ENCODE measurements at regions not wholly inside any gene's neighbourhood (a gene's known extent, or its start where the extent isn't known, plus 50 kb on each side); places are given as distances from the start of the nearest gene placed in this dataset.

DNA sequence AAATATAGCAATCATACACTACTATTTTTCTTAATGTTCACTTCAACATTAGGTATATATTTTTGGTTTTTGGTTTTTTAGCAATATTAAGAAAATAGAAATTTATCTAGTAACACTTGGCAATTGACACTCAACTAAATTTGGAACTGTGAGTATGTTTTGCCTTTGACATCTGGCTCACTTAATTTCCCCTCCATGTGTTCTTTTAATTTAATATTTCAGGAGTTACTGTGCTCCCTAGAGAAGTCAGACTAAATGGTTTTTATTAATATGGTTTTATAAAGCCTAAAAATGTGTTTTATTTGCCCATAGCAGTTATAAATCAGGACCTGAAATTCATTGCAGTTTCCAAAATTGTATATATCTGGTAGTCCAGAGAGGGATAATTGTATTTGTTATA, 175.3 kb upstream of the AVPR1A start:
- no peak for DNase-seq
- no peaks in the 10 kb centered on the region for H3K9me3 ChIP-seq
- H3K27ac ChIP-seq = no peak overlapping the region
- H3K27me3 ChIP-seq = no peaks in the 10 kb centered on the region
- TF ChIP-seq, protein P1, sequence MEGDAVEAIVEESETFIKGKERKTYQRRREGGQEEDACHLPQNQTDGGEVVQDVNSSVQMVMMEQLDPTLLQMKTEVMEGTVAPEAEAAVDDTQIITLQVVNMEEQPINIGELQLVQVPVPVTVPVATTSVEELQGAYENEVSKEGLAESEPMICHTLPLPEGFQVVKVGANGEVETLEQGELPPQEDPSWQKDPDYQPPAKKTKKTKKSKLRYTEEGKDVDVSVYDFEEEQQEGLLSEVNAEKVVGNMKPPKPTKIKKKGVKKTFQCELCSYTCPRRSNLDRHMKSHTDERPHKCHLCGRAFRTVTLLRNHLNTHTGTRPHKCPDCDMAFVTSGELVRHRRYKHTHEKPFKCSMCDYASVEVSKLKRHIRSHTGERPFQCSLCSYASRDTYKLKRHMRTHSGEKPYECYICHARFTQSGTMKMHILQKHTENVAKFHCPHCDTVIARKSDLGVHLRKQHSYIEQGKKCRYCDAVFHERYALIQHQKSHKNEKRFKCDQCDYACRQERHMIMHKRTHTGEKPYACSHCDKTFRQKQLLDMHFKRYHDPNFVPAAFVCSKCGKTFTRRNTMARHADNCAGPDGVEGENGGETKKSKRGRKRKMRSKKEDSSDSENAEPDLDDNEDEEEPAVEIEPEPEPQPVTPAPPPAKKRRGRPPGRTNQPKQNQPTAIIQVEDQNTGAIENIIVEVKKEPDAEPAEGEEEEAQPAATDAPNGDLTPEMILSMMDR (IDR thresholded peaks at IDR 0.05) = no peak
- H3K4me1 ChIP-seq = no peaks in the 10 kb centered on the region
- ATAC-seq = no peak
- no peaks in the 10 kb centered on the region for H3K36me3 ChIP-seq
- H3K4me3 ChIP-seq = no peak overlapping the region
- intact Hi-C loops (cut with DNase I) = no loop called here

DNA sequence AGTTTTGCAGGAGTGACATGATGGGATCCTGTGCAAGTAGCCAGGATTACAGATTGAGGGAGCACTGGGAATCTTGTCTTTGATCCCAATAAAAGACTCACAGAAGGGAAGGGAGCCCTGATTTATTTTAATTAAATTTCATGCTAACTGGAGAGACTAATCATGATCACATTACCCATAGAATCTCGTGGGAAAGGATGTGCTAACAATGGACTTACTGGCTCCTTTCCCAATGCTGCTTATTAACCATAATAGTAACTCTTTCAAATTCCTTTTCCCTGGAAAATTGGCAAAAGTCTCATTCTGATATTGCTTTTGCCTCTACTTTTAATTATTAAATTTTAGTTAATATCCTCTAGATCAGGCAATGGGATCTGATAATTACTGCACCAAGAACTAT, 174.8 kb upstream of the AVPR1A start:
- ATAC-seq (no peak), DNase-seq (no peak)
- Histone ChIP-seq H3K4me1 (no peaks in the 10 kb centered on the region), H3K36me3 (no peaks in the 10 kb centered on the region), H3K9me3 (no peaks in the 10 kb centered on the region), H3K4me3 (no peak overlapping the region), H3K27me3 (no peaks in the 10 kb centered on the region), H3K27ac (no peak overlapping the region)
- intact Hi-C loops (cut with DNase I) = no loop called here
- TF ChIP-seq, protein P1 (IDR thresholded peaks at IDR 0.05) = no peak

GRCh38 chr12:63323942-63324341, 172.9 kb upstream of the AVPR1A start:
- intact Hi-C loops (cut with DNase I) = no loop called here
- no peaks in the 10 kb centered on the region for H3K9me3 ChIP-seq

GRCh38 chr12:63321373-63321772, 170.4 kb upstream of the AVPR1A start:
- ATAC-seq (no peak), DNase-seq (no peak)
- TF ChIP-seq, protein P1 (IDR thresholded peaks at IDR 0.05) = no peak
- no peaks in the 10 kb centered on the region for H3K4me1 ChIP-seq
- no peaks in the 10 kb centered on the region for H3K36me3 ChIP-seq
- H3K4me3 ChIP-seq = no peak overlapping the region
- peaks cover 0 to 4% of the 10 kb centered on the region in 2 donors for H3K9me3 ChIP-seq
- intact Hi-C loops (cut with DNase I) = no loop called here
- H3K27ac ChIP-seq = no peak overlapping the region
- no peaks in the 10 kb centered on the region for H3K27me3 ChIP-seq

More at GRCh38 chr12:63323942-63324341, 172.9 kb upstream of the AVPR1A start:
- ATAC-seq = no peak
- TF ChIP-seq, protein P1 (IDR thresholded peaks at IDR 0.05) = no peak
- DNase-seq = no peak
- Histone ChIP-seq H3K27ac (no peak overlapping the region), H3K27me3 (no peaks in the 10 kb centered on the region), H3K4me3 (no peak overlapping the region), H3K36me3 (no peaks in the 10 kb centered on the region), H3K4me1 (no peaks in the 10 kb centered on the region)

DNA sequence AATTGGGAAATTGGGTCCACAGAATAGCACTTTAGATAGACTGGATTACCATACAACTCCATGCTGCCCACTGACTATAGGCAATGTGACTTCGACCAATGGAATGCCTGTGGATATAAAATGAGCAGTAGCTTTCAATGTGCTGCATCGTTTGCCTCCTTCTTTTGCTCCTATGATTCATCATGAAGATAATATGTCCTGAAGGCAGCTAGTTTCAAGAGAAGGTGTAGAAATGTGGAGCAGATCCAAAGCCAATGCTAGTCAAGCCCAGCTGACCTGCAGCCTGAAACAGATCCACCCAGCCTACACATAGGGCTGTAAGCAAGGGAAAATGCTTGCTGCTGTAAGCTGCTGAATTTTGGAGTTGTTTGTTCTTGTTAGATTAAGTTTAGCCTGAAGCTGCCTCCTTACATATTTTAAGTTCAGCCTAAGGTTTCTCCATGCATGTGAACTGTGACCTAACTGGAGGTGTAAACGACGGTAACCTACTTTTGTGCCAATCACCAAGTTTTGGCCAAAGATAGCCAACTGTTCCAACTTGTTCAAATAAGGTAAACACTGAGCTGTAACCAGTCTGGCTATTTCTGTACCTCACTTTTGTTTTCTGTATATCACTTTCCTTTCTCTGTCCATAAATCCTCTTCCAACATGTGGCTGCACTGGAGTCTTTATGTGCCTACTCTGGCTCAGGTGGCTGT, 169.1 kb upstream of the AVPR1A start:
- DNase-seq = no peak
- TF ChIP-seq, protein P1 (IDR thresholded peaks at IDR 0.05) = no peak
- intact Hi-C loops (cut with DNase I) = no loop called here
- no peaks in the 10 kb centered on the region for H3K4me1 ChIP-seq
- no peak overlapping the region for H3K27ac ChIP-seq
- peaks cover 0 to 4% of the 10 kb centered on the region in 2 donors for H3K9me3 ChIP-seq
- H3K4me3 ChIP-seq = no peak overlapping the region
- no peak for ATAC-seq
- H3K36me3 ChIP-seq = no peaks in the 10 kb centered on the region
- H3K27me3 ChIP-seq = no peaks in the 10 kb centered on the region

Data from left lung (tissue), 4 donors.